Prostate gland (tissue), 2 donors: ENCODE measurements at regions not wholly inside any gene's neighbourhood (a gene's known extent, or its start where the extent isn't known, plus 50 kb on each side); places are given as distances from the start of the nearest gene placed in this dataset.

Experiments
- DNase-seq: peaks from one replicate; pipeline ENCODE4 v3.0.0-alpha.2; 2019; ENCODE audit warnings: low spot score
- H3K27ac ChIP-seq, 2 donors: fragments of 200-600 bp; sonication (generic); 2 replicates each; pipeline ENCODE4 v1.5.1; 2017 to 2019
- H3K27me3 ChIP-seq: fragments of 200-600 bp; sonication (generic); replicated peaks from 2 replicates; pipeline ENCODE4 v1.5.1; 2019; ENCODE audit not compliant: insufficient read depth
- H3K36me3 ChIP-seq, 2 donors: fragments of 200-600 bp; sonication (generic); 1 replicate in 1 of 2; 2 replicates in 1 of 2; pipeline versions ENCODE4 v1.5.1 to v1.8.1; 2017 to 2019
- H3K4me1 ChIP-seq: fragments of 200-600 bp; sonication (generic); replicated peaks from 2 replicates; pipeline ENCODE4 v1.5.1; 2019
- H3K4me3 ChIP-seq, 2 donors: fragments of 200-600 bp; sonication (generic); 2 replicates each; pipeline ENCODE4 v1.5.1; 2017 to 2019
- H3K9me3 ChIP-seq: fragments of 200-600 bp; sonication (generic); 2 replicates; pipeline ENCODE4 v1.5.1; 2017
- CTCF ChIP-seq, 4 experiments: fragments of 200-600 bp in 2 of 4; fragments of 450-650 bp in 2 of 4; sonication (generic) in 2 of 4; IDR thresholded peaks; 1 replicate in 3 of 4; 2 replicates in 1 of 4; pipeline ENCODE4 v1.5.1; 2016 to 2019; ENCODE audit warnings: antibody characterized with exemption in 4 of 4, mild to moderate bottlenecking in 2 of 4, moderate library complexity in 2 of 4
- POLR2A ChIP-seq: fragments of 450-650 bp; IDR thresholded peaks from one replicate; pipeline ENCODE4 v1.6.1; 2016; ENCODE audit warnings: antibody characterized with exemption, mild to moderate bottlenecking
- POLR2AphosphoS5 ChIP-seq: sonication (generic); formaldehyde crosslinking; IDR thresholded peaks from one replicate; pipeline ENCODE4 v1.6.1; 2017; ENCODE audit warnings: antibody characterized with exemption
- WGBS: methylation state at CpG from one replicate; pipeline ENCODE4 v1.1.5; 2018; 5-methylcytosine and 5-hydroxymethylcytosine counted together
- intact Hi-C: fragments of 100-400 bp; cut with DNase I; formaldehyde crosslinking; loops from one replicate; pipeline ENCODE4 v1.14.2; 2022

DNA sequence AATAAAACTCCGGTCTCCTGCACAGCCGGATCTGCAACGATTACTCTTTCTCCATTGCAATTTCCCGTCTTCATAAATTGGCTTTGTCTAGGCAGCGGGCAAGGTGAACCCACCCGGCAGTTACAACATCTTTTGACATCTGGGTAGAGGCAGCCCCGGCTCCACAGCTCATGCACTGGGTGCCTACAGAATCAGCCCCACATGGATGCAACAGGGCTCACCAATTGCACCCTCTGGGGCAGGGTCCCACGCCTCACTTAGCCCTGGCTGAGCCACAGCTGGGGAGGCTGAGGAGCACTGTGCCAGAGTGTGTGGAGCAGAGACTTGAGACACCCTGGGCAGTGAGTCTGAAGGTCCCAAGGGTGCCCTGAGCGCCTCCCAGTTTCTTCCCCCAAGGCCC is 710.2 kb downstream of the TBC1D22A start:
- no peak overlapping the region for H3K27ac ChIP-seq
- no peaks in the 10 kb centered on the region for H3K9me3 ChIP-seq
- WGBS, result 90% methylated on average over 9 of the region's 9 CpGs
- H3K27me3 ChIP-seq, result no peaks in the 10 kb centered on the region
- no peak for DNase-seq
- intact Hi-C loops, result no loop called here
- H3K4me1 ChIP-seq, result no peaks in the 10 kb centered on the region
- H3K4me3 ChIP-seq, result no peak overlapping the region
- TF ChIP-seq CTCF (IDR thresholded peaks at IDR 0.05) (no peak), POLR2AphosphoS5 (no peak), POLR2A (no peak)
- H3K36me3 ChIP-seq, result no peaks in the 10 kb centered on the region

DNA sequence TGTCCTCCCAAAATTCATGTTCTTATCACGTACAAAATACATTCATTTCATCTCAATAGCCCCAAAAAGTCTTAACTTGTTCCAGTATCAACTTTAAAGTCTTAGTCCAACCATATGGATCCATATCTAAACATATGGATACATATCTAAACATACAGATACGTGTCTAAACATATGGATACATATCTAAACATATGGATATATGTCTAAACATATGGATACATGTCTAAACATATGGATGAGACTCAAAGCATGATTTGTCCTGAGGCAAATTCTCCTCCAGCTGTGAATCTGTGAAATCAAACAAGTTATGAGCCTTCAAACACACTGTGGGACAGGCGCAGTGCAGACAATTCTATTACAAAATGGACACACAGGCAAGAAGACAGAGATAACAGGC is 709.0 kb downstream of the TBC1D22A start:
- no peaks in the 10 kb centered on the region for H3K27me3 ChIP-seq
- no peaks in the 10 kb centered on the region for H3K4me1 ChIP-seq
- intact Hi-C loops, result no loop called here
- no peak overlapping the region for H3K4me3 ChIP-seq
- no peaks in the 10 kb centered on the region for H3K36me3 ChIP-seq
- DNase-seq, result no peak
- TF ChIP-seq CTCF (IDR thresholded peaks at IDR 0.05), result no peak
- no peak for TF ChIP-seq POLR2AphosphoS5
- no peak for TF ChIP-seq POLR2A
- 86% methylated on average over 3 of the region's 3 CpGs for WGBS
- H3K27ac ChIP-seq, result no peak overlapping the region
- no peaks in the 10 kb centered on the region for H3K9me3 ChIP-seq

GRCh38 chr22:47465809-47466208 is 703.4 kb downstream of the TBC1D22A start:
- DNase-seq, result no peak
- intact Hi-C loops, result no loop called here
- WGBS, result 85% methylated on average over 2 of the region's 2 CpGs
- Histone ChIP-seq H3K4me1 (no peaks in the 10 kb centered on the region), H3K27me3 (no peaks in the 10 kb centered on the region), H3K36me3 (no peaks in the 10 kb centered on the region), H3K4me3 (no peak overlapping the region), H3K9me3 (no peaks in the 10 kb centered on the region), H3K27ac (no peak overlapping the region)
- no peak for TF ChIP-seq POLR2A
- no peak for TF ChIP-seq POLR2AphosphoS5
- no peak for TF ChIP-seq CTCF (IDR thresholded peaks at IDR 0.05)

GRCh38 chr22:47465222-47465621 is 702.8 kb downstream of the TBC1D22A start:
- no peak for DNase-seq
- Histone ChIP-seq H3K4me1 (no peaks in the 10 kb centered on the region), H3K36me3 (no peaks in the 10 kb centered on the region), H3K9me3 (no peaks in the 10 kb centered on the region), H3K4me3 (no peak overlapping the region), H3K27me3 (no peaks in the 10 kb centered on the region), H3K27ac (no peak overlapping the region)
- intact Hi-C loops, result no loop called here
- TF ChIP-seq POLR2AphosphoS5 (no peak), POLR2A (no peak), CTCF (IDR thresholded peaks at IDR 0.05) (no peak)
- WGBS, result 96% methylated on average over 8 of the region's 8 CpGs

DNA sequence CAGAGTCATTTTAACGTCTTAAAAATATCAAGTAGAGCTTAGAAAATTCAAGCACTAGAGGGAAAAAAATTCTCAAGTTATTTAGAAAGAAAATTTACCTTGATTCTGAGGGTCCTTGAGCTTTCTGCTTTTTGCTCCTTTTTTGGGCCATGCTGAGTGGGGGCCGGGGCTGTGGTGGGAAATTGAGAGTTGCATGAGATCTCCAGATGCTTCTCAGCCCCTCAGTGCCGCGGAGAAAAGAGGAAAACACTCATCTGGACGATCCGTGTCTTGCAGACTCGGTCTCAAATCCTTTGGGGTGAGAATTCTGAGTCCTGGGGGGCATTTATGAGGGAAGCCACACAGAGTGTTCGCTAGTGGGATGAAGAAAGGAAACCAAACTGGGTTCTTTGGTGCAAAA is 700.8 kb downstream of the TBC1D22A start:
- no peak for DNase-seq
- Histone ChIP-seq H3K4me1 (no peaks in the 10 kb centered on the region), H3K27me3 (no peaks in the 10 kb centered on the region), H3K36me3 (no peaks in the 10 kb centered on the region), H3K9me3 (no peaks in the 10 kb centered on the region), H3K27ac (no peak overlapping the region), H3K4me3 (no peak overlapping the region)
- intact Hi-C loops, result no loop called here
- WGBS, result 86% methylated on average over 8 of the region's 8 CpGs
- TF ChIP-seq CTCF (IDR thresholded peaks at IDR 0.05), result no peak
- no peak for TF ChIP-seq POLR2AphosphoS5
- TF ChIP-seq POLR2A, result no peak
